ENCODE measurements at regions not wholly inside any gene's neighbourhood (a gene's known extent, or its start where the extent isn't known, plus 50 kb on each side); places are given as distances from the start of the nearest gene placed in this dataset.
"Not testable (repeated sequence)": the region's sequence is repeated elsewhere in the genome, so short reads cannot be mapped to it uniquely, and the experiment has no call there.

DNA sequence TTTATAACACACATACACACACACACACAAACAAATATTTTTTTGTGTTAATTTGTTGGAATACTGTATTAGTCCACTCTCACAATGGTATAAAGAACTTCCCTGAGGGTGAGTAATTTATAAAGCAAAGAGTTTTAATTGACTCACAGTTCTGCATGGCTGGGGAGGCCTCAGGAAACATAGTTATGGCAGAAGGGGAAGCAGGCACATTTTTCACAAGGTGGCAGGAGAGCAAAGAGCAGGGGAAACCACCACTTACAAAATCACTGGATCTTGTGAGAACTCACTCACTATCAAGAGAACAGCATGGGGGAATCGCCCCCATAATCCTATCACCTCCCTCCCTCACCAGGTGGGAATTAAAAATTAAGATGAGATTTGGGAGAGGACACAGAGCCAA, 205.4 kb upstream of the PTPRD start:
- no peak overlapping the region for H3K27ac ChIP-seq
- DNase-seq (ENCODE audit: low read depth, low spot score), result no peak

DNA sequence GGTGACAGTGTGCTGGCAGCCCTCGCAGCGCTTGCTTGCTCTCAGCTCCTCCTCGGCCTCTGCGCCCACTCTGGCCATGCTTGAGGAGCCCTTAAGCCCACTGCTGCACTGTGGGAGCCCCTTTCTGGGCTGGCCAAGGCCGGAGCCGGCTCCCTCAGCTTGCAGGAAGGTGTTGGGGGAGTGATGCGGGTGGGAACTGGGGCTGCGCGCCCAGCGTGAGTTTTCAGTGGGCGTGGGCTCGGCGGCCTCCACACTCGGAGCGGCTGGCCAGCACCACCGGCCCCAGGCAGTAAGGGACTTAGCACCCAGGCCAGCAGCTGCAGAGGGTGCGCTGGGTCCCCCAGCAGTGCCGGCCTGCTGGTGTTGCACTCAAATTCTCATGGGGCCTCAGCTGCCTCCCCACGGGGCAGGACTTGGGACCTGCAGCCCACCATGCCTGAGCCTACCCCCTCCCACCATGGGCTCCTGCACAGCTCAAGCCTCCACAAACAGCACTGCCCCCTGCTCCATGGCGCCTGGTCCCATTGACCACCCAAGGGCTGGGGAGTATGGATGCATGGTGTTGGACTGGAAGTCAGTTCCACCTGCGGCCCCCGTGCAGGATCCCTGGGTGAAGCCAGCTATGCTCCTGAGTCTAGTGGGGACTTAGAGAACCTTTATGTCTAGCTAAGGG, 223.1 kb upstream of the PTPRD start:
- H3K27ac ChIP-seq, result no peak overlapping the region
- DNase-seq (ENCODE audit: low read depth, low spot score), result no peak

DNA sequence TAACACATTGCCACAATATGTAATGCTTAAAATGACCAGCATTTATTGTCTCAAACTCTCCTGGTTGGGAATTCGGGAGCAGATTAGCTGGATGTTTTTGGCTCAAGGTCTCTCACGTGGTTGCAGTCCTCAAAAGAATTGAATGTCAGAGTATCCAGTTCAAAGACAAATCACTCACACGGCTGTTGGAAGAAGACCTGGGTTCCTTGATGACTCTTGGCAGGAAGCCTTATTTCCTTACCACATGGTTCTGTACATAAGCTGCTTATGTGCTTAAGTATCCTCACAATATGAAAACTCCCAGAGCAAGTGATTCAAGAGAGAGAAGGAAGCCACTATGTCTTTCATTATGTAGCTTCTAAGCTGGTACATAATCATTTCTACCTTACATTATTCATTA, 230.3 kb upstream of the PTPRD start:
- H3K27ac ChIP-seq, result no peak overlapping the region
- no peak for DNase-seq (ENCODE audit: low read depth, low spot score)

DNA sequence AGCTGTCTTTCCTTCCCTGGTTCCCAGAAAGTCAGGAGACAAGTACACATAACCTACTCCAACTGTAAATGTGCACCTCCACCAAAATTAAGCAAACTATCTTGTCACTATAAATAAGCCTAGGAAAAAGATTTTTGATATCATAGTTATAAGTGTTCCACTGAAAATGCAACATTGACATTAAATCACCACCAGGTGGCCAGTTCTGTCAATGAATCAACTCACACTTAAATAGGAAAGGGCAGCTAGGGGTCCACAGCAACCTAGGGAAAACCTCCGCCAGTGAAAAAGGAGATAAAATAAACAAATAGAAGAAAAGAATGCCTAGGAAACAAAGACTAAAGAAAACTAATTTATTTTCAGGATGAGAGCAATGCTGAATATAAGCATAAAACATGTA, 243.0 kb upstream of the PTPRD start:
- no peak for DNase-seq (ENCODE audit: low read depth, low spot score)
- no peak overlapping the region for H3K27ac ChIP-seq

DNA sequence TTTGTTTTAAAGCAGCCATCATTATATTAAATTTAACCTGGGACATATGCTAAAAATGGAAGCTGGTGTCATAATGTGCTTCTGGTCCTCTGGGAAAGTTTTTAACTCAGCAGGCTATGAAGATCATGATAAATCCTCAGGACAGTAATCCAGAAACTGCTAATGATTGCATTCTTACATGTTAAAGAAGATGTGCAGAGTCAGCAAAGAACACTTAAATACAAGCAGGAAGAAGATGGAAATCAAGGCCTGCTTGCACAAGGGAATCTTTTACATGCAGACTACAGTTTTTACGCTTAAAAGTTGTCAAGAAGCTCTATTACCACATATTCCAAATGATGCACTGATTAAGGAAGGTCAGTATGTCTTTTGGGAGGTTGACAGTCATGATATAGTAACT, 246.0 kb upstream of the PTPRD start:
- H3K27ac ChIP-seq, result no peak overlapping the region
- DNase-seq (ENCODE audit: low read depth, low spot score), result no peak

DNA sequence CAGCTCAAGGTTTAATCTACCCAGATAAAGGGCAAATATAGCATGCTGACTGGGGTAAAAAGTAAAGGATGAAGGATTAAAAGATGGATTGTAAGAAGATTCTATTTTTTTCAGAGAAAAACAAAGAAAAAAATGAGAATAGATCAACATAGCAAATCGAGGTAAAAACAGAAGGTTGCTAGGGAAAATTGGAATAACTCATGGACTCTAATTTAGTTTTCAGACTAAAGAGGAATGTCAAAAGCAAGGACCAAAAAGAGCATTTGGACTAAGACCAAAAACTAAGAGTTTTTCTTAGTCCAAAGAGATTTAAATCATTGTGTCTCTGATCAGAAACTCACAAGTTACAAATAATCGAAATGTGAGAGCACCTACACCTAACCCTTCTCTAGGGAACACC, 250.7 kb upstream of the PTPRD start:
- DNase-seq (ENCODE audit: low read depth, low spot score), result no peak
- H3K27ac ChIP-seq, result no peak overlapping the region

DNA sequence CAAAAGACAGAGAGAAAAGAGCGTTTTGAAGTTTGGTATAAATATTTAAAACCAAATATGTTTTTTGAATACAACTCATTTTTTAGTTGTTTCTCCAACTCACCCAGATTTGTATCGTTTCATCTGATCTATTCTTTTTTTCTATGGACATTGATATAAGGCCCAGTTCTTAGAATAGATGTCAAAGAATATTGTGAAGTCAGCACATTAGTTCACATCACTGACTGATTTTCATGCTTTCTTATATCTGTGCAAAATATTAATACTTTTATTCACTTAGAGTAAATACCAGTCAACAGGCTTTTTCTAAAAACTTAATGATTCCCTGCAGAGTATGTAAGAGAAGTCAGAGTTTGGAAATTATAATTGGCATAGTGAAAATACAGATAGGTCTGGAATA, 254.4 kb upstream of the PTPRD start:
- DNase-seq (ENCODE audit: low read depth, low spot score), result no peak

DNA sequence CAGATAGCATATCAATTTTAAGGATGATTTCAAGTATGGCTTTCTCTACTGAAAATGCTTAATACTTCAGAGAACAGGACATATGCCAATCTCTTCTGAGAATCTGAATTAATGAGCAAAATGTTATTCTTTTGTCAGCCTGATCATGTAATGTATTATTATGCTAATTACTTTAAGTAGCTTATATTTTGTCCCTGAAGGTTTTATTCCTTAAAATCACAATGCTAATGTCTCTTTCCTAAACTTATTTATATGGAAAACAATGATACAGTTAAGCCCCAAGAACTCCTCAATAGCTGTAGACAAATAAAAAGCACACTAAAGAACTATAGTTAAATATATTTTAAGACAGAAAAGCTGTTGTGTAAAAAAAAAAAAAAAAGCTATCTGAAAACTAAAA, 256.9 kb upstream of the PTPRD start:
- no peak overlapping the region for H3K27ac ChIP-seq
- no peak for DNase-seq (ENCODE audit: low read depth, low spot score)

More for the DNA sequence above, 254.4 kb upstream of the PTPRD start:
- no peak overlapping the region for H3K27ac ChIP-seq

DNA sequence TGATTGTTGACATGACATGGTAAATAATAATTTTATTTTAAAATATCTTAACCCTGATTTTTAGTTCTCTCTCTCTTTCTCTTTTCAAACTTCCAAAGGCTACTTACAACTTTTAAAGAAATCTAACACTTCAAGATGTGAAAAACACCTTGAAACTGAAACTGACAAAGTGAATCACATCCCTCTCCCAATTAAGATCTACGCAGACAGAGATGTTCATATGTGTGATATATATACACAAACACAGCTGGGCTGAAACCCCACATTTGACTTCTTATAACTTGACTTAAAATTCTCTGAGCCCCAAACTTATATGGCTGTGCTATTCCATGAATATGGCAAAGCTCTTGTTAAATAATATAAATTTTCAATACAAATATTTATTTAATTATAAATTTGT, 261.2 kb upstream of the PTPRD start:
- DNase-seq (ENCODE audit: low read depth, low spot score), result no peak
- no peak overlapping the region for H3K27ac ChIP-seq

DNA sequence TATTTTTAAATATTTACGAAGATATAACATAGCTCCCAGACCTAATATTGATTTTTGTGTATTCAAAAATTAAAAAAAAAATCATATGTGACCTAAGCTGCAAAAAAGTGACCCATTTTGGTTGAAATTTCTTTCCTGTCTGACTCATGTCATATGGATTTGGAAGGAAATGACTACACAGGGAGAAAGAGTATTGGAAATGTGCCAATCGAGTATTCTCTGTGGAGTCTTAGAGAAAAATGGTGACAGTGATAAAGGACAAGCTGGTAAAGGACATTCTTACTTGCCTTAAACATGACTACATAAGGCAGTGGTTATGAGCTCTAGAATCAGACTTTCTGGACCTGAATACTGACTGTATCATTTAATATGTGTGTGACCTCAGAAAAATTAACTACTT, 262.9 kb upstream of the PTPRD start:
- DNase-seq (ENCODE audit: low read depth, low spot score), result no peak
- no peak overlapping the region for H3K27ac ChIP-seq

DNA sequence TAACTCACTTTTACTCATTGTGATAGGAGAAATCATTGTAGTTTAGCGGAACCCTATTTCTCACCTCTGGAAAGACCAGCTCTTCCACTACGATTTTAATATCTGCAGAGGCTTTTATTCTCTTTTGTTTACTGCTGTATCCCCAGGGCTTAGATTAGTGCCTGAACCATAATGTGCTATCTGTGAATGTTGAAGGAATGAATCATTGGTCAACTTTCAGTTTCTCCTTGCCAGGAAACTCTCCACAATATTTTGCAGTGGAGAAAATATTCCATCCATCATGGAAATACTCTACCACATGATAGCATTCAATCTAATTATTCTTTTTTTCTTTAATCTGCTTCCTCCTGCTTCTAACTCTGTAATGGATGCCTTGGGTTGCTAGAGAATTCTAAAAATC, 263.5 kb upstream of the PTPRD start:
- H3K27ac ChIP-seq, result no peak overlapping the region
- no peak for DNase-seq (ENCODE audit: low read depth, low spot score)

DNA sequence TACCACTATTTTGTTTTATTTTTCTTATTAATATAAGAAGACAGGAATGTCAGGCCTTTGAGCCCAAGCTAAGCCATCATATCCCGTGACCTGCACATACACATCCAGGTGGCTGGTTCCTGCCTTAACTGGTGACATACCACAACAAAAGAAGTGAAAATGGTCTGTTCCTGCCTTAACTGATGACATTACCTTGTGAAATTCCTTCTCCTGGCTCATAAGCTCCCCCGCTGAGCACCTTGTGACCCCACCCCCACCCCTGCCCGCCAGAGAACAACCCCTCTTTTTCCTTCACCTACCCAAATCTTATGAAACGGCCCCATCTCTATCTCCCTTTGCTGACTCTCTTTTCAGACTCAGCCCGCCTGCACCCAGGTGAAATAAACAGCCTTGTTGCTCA, 277.5 kb upstream of the PTPRD start:
- H3K27ac ChIP-seq; DNase-seq (ENCODE audit: low read depth, low spot score): not testable (repeated sequence)

DNA sequence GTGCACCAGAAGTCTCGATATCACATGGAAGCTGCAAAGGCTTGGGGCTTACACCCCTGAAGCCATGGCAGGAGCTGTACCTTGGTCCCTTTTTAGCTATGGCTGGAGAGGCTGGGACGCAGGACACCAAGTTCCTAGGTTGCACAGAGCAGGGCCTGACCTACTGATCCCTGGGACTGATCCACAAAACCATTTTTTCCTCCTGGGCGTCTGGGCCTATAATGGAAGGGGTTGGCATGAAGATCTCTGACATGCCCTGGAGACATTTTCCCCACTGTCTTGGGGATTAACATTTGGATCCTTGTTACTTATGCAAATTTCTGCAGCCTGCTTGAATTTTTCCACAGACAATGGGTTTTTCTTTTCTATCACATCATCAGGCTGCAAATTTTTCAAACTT, 286.7 kb upstream of the PTPRD start:
- H3K27ac ChIP-seq, result no peak overlapping the region
- no peak for DNase-seq (ENCODE audit: low read depth, low spot score)

DNA sequence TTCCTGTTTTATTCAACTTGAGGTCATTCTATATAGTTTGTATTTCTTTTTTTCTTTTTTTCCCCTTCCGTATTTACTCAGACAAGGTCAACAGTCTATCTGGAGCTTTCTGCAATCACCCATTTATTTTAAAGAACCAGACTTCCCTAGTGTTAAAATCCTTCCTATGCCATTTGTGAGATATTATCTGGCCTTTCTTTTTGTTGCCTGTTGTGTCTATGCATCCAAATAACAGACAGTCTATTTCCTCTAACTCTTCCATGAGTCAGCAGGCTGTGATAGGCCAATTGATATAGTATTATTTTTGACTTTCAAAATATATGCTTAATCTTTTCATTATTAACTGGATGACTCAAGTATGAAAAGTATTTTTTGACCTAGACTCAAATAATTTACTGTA, 291.2 kb upstream of the PTPRD start:
- no peak for DNase-seq (ENCODE audit: low read depth, low spot score)
- H3K27ac ChIP-seq, result no peak overlapping the region

DNA sequence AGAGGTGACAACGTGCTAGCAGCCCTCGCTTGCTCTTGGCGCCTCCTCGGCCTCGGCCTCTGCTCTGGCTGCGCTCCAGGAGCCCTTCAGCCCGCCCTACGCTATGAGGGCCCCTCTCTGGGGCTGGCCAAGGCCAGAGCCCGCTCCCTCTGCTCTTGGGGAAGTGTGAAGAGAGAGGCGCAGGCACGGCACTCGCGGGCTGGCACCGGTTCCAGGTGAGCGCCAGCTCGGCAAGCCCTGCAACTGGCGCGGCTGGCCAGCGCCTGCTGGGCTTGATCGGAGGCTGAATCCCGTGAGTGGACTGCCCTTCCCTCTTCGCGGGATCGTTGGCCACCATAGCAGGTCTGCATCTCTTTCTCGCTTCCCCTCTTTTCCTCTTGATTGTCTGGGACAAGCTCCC, 298.0 kb upstream of the PTPRD start:
- no peak for DNase-seq (ENCODE audit: low read depth, low spot score)
- H3K27ac ChIP-seq, result no peak overlapping the region

DNA sequence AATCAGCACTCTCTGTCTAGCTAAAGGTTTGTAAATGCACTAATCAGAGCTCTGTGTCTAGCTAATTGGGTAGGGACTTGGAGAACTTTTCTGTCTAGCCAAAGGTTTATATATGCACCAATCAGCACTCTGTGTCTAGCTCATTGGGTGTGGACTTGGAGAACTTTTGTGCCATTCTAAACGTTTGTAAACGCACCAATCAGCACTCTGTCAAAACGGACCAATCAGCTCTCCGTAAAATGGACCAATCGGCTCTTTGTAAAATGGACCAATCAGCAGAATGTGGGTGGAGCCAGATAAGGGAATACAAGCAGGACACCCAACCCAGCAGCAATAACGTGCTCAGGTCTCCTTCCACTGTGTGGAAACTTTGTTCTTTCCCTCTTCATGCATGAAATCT, 298.6 kb upstream of the PTPRD start:
- no peak overlapping the region for H3K27ac ChIP-seq
- DNase-seq (ENCODE audit: low read depth, low spot score), result no peak

DNA sequence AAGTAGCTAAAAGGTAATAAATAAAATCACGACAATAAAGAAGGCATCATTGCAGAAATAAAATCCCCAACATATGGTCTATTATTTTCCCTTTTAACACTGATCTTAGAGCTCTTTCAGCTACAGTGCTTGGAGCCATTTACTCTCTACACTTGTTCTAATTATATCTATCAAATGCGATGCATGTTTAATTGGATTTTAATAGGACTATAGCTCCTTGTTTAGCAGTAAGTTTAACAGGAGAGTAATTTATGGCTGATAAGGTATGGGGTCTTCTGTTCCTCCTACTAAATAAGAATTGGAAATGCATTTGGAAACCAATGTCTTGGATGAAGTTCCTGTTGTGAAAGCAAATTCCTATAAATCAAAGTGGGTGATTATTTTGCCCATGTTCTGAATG, 304.2 kb upstream of the PTPRD start:
- no peak for DNase-seq (ENCODE audit: low read depth, low spot score)
- no peak overlapping the region for H3K27ac ChIP-seq

DNA sequence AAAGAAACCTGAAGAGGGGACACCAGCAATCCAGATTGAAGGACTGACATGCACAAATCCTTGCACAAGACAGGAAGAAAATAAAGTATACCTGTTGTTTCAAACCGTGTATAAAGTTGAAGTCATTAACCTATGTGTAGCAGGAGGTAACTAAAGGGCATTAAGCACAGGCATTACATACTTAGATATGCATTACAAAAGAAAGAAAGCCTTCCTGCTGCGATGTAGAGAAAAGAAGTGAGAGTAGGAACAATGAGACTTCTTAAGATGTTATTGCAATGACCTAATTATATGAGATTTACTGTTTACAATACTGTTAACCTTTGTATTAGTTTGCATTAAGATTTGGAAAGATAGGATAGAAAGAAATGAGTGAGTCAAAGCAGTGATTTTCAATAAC, 308.9 kb upstream of the PTPRD start:
- no peak for DNase-seq (ENCODE audit: low read depth, low spot score)

DNA sequence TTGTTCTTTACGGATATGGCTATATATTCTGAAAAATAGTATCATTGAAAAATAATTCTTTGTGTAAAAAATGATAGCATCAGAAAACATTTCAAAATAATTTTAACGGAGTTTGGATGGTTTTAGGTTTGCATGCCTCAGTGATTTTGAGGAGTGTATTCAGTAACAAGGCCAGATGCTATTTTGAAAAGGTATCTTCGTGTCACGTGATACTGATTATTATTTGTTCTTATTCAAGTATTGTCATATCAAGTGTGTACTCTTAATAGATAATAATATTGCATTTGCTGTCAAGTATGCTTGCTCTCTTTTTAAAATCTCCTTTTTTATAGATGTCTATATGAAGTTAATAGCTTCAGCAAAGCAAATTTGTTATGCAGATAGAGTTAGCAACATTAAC, 313.1 kb upstream of the PTPRD start:
- no peak for DNase-seq (ENCODE audit: low read depth, low spot score)
- no peak overlapping the region for H3K27ac ChIP-seq

More for the DNA sequence above, 308.9 kb upstream of the PTPRD start:
- H3K27ac ChIP-seq, result no peak overlapping the region

DNA sequence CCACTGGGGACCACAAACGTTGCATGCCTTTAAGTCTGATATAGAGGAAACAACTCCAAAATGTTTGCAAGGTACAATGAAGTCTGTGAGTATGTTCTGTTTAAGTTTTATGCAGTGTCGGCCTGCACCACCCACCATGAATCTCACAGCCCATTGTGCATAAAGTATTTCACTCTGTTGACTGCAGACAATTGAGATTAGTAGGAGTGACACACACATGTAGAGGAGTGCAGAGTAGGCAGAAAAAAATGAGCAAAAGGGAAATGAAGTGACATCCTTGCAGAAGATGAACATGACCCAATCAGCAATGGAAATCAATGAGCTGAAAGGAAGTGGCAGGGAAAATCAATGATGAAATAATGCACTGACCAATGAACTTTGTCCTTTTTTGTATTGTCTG, 315.6 kb upstream of the PTPRD start:
- no peak for DNase-seq (ENCODE audit: low read depth, low spot score)
- no peak overlapping the region for H3K27ac ChIP-seq

DNA sequence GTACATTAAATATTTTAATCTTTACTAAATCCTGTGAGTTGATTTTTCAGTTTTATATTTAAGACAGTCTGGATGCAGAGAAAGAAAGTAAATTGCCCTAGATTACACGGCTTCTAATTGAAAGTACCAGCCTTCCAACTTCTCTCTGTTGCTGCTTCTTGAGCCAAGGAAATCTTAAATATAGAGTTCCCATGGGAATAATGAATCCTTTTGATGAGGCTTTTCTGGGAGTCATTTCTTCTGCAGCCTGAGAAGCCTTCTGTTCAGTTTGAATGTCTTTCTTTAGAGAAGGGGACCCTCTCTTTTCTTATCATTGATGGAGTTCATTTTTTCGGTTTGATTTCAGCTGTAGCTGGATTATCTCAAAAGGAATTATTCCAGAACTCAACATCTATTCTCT, 317.3 kb upstream of the PTPRD start:
- no peak overlapping the region for H3K27ac ChIP-seq
- no peak for DNase-seq (ENCODE audit: low read depth, low spot score)

DNA sequence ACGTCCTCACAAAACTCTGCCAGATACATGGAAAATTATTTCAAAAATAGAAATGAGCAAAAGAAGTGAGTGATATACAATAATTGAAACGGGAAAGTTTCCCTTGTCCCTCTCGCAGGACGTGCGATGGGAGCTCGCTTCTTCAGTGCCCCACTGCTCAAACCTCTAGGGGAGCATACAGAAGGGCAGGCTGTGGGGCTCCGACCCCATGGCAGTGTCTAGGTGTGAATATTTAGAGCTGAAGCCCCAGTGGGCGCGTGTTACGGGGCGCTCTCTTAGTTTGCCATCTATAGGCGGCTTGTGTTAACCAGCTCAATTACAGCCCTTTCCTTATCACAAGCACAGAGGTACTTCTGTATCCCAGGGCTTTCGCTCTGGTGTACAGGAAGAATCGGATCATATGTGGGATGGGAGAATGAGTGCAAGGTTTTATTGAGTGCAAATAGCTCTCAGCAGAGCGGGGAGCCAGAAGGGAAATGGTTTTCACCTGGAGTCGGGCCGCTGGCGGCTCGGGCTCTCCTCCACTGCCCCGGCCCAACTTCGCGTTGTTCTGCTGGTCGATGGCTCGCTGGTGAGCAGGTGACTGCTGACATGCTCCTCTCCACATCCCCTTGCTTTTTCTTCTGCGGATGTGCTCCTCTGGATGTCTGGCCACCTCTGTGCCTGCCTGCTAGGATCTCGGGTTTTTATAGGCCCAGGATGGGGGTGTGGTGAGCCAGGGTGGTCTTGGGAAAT, 334.0 kb upstream of the PTPRD start:
- no peak overlapping the region for H3K27ac ChIP-seq
- no peak for DNase-seq (ENCODE audit: low read depth, low spot score)

Data from epithelial cell of prostate (primary cell).